ENCODE measurements at regions not wholly inside any gene's neighbourhood (a gene's known extent, or its start where the extent isn't known, plus 50 kb on each side); places are given as distances from the start of the nearest gene placed in this dataset.

- no peak overlapping the region for H3K27ac ChIP-seq (ENCODE audit: poor library complexity, severe bottlenecking)
- no peaks in the 10 kb centered on the region for H3K36me3 ChIP-seq (ENCODE audit: low read depth)
- TF ChIP-seq CTCF (IDR thresholded peaks at IDR 0.05; ENCODE audit: poor library complexity, severe bottlenecking), result no peak
- peaks cover 4% of the 10 kb centered on the region for H3K27me3 ChIP-seq (ENCODE audit: insufficient read depth, poor library complexity, severe bottlenecking)
- no peaks in the 10 kb centered on the region for H3K4me1 ChIP-seq (ENCODE audit: insufficient read depth, poor library complexity, severe bottlenecking)
- ATAC-seq (ENCODE audit: low read depth) (no peak), DNase-seq (ENCODE audit: low spot score) (no peak)
- no peaks in the 10 kb centered on the region for H3K9me3 ChIP-seq (ENCODE audit: severe bottlenecking)
- no peak overlapping the region for H3K4me3 ChIP-seq (ENCODE audit: severe bottlenecking)
Measured at GRCh38 chr11:31996159-31996881, 94.6 kb upstream of the RCN1 start.

- Histone ChIP-seq H3K4me3 (ENCODE audit: severe bottlenecking) (no peak overlapping the region), H3K27ac (ENCODE audit: poor library complexity, severe bottlenecking) (no peak overlapping the region), H3K9me3 (ENCODE audit: severe bottlenecking) (no peaks in the 10 kb centered on the region), H3K4me1 (ENCODE audit: insufficient read depth, poor library complexity, severe bottlenecking) (no peaks in the 10 kb centered on the region), H3K36me3 (ENCODE audit: low read depth) (no peaks in the 10 kb centered on the region), H3K27me3 (ENCODE audit: insufficient read depth, poor library complexity, severe bottlenecking) (peaks cover 4% of the 10 kb centered on the region)
- TF ChIP-seq CTCF (IDR thresholded peaks at IDR 0.05; ENCODE audit: poor library complexity, severe bottlenecking), result no peak
- DNase-seq (ENCODE audit: low spot score), result no peak
- peak; percentile 35; the same call in 1 of the 3 replicates for ATAC-seq (ENCODE audit: low read depth)
Measured at GRCh38 chr11:31995525-31996094, 95.3 kb upstream of the RCN1 start.

GRCh38 chr11:31995032-31995431 lies 95.8 kb upstream of the RCN1 start:
- TF ChIP-seq CTCF (IDR thresholded peaks at IDR 0.05; ENCODE audit: poor library complexity, severe bottlenecking), result no peak
- Histone ChIP-seq H3K9me3 (ENCODE audit: severe bottlenecking) (no peaks in the 10 kb centered on the region), H3K27ac (ENCODE audit: poor library complexity, severe bottlenecking) (no peak overlapping the region), H3K4me1 (ENCODE audit: insufficient read depth, poor library complexity, severe bottlenecking) (no peaks in the 10 kb centered on the region), H3K36me3 (ENCODE audit: low read depth) (no peaks in the 10 kb centered on the region), H3K27me3 (ENCODE audit: insufficient read depth, poor library complexity, severe bottlenecking) (peaks cover 6% of the 10 kb centered on the region), H3K4me3 (ENCODE audit: severe bottlenecking) (no peak overlapping the region)
- no peak for DNase-seq (ENCODE audit: low spot score)
- ATAC-seq (ENCODE audit: low read depth), result peak; percentile 21; the same call in 1 of the 3 replicates

- ATAC-seq (ENCODE audit: low read depth) (no peak; the same call in 2 of the 3 replicates), DNase-seq (ENCODE audit: low spot score) (no peak)
- Histone ChIP-seq H3K4me1 (ENCODE audit: insufficient read depth, poor library complexity, severe bottlenecking) (no peaks in the 10 kb centered on the region), H3K27me3 (ENCODE audit: insufficient read depth, poor library complexity, severe bottlenecking) (peaks cover 30% of the 10 kb centered on the region), H3K27ac (ENCODE audit: poor library complexity, severe bottlenecking) (no peak overlapping the region), H3K9me3 (ENCODE audit: severe bottlenecking) (no peaks in the 10 kb centered on the region), H3K4me3 (ENCODE audit: severe bottlenecking) (no peak overlapping the region), H3K36me3 (ENCODE audit: low read depth) (no peaks in the 10 kb centered on the region)
- no peak for TF ChIP-seq CTCF (IDR thresholded peaks at IDR 0.05; ENCODE audit: poor library complexity, severe bottlenecking)
Measured at GRCh38 chr11:31987118-31988005, 103.5 kb upstream of the RCN1 start.

Data from RWPE2 (cell line).